ENCODE measurements at regions not wholly inside any gene's neighbourhood (a gene's known extent, or its start where the extent isn't known, plus 50 kb on each side); places are given as distances from the start of the nearest gene placed in this dataset.

GRCh38 chr1:216927633-216928032, 204.4 kb upstream of the ESRRG start:
- no peak for TF ChIP-seq CTCF (IDR thresholded peaks at IDR 0.05)
- no peak for TF ChIP-seq POLR2AphosphoS5 (IDR thresholded peaks at IDR 0.05)
- TF ChIP-seq POLR2A (IDR thresholded peaks at IDR 0.05) = no peak
- no peaks in the 10 kb centered on the region for H3K9me3 ChIP-seq

DNA sequence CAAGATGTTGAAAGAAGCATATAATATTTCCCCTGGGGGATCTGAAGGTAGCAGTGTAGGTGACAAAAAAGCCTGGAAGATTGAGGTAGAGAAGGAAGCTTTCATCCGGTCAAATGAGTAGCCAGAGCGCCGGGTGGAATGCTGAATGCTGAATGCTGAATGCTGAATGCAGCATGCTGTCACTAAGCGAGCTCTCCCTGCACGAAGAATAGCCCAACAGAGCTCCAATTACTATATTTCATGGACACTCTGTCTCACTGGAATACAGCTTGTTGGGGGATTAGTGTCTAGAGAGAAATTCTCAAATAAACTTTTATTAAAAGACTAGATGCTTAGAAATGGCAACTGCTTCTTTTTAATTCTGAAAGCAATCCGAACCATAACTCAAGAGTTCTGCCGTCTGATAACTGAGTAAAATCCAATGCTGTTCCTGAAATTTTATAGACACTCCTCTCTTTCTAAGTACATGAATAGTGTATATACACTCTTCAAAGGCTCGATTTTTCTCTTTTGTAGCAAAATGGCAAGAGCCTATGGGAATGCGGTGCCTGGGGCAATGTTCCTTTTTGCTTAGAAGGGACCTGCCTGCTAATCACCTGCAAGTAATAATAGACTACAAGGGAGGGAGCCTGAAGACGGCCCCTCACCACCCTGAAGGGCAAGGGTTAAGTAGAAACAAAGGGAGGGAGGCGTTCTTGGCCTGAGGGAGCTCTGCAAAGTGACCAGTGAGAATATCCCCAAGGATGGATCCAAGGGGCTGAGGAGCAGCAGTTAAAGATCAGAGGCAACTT, 203.7 kb upstream of the ESRRG start:
- TF ChIP-seq CTCF (IDR thresholded peaks at IDR 0.05) = no peak
- no peak for TF ChIP-seq POLR2A (IDR thresholded peaks at IDR 0.05)
- TF ChIP-seq POLR2AphosphoS5 (IDR thresholded peaks at IDR 0.05) = no peak
- intact Hi-C loops (cut with DNase I) = no loop called here
- Histone ChIP-seq H3K4me3 (no peak overlapping the region), H3K27ac (no peak overlapping the region), H3K9me3 (no peaks in the 10 kb centered on the region), H3K27me3 (replicated peaks; ENCODE audit: insufficient read depth) (no peaks in the 10 kb centered on the region), H3K36me3 (no peaks in the 10 kb centered on the region), H3K4me1 (replicated peaks) (no peaks in the 10 kb centered on the region)
- DNase-seq (ENCODE audit: low spot score) = no peak
- 56% methylated on average over 11 of the region's 11 CpGs for WGBS

More at GRCh38 chr1:216927633-216928032, 204.4 kb upstream of the ESRRG start:
- Histone ChIP-seq H3K4me3 (no peak overlapping the region), H3K36me3 (no peaks in the 10 kb centered on the region), H3K4me1 (replicated peaks) (no peaks in the 10 kb centered on the region), H3K27ac (no peak overlapping the region), H3K27me3 (replicated peaks; ENCODE audit: insufficient read depth) (no peaks in the 10 kb centered on the region)
- DNase-seq (ENCODE audit: low spot score) = no peak
- 98% methylated on average over 6 of the region's 6 CpGs for WGBS
- intact Hi-C loops (cut with DNase I) = no loop called here

DNA sequence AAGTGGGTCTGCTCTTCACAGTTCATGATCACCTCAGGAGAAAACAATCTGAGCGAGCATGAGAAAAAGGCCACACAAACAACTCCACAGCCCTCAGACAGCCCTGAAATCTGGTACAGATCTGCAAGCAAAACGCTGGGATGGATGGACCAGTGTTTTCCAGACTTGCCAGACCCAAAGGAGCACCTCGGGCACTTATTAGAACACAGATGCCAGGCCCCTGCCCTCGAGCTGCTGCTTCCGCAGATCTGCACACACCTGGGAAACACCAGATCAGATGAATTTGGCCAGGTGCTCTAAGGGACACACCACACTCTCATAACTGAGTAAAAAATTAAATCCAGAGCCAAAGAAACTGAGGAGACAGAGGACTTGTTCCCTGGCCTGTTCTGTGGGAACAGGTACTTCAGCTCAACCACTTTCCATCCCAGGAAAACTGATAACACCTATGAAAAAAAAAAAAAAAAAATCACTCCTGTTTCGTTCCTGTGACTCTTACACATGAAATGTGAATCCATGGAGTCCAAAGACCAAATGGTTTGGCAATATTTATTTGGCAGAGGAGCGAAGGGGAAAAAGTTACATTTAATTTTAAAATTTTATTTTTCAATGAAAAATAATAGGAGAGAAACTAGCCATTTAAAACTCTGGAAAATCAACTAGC, 202.9 kb upstream of the ESRRG start:
- Histone ChIP-seq H3K36me3 (no peaks in the 10 kb centered on the region), H3K27me3 (replicated peaks; ENCODE audit: insufficient read depth) (no peaks in the 10 kb centered on the region), H3K4me1 (replicated peaks) (no peaks in the 10 kb centered on the region), H3K27ac (no peak overlapping the region), H3K4me3 (no peak overlapping the region), H3K9me3 (no peaks in the 10 kb centered on the region)
- DNase-seq (ENCODE audit: low spot score) = no peak
- intact Hi-C loops (cut with DNase I) = no loop called here
- TF ChIP-seq POLR2A (IDR thresholded peaks at IDR 0.05) = no peak
- no peak for TF ChIP-seq CTCF (IDR thresholded peaks at IDR 0.05)
- TF ChIP-seq POLR2AphosphoS5 (IDR thresholded peaks at IDR 0.05) = no peak
- WGBS = 78% methylated on average over 7 of the region's 7 CpGs

DNA sequence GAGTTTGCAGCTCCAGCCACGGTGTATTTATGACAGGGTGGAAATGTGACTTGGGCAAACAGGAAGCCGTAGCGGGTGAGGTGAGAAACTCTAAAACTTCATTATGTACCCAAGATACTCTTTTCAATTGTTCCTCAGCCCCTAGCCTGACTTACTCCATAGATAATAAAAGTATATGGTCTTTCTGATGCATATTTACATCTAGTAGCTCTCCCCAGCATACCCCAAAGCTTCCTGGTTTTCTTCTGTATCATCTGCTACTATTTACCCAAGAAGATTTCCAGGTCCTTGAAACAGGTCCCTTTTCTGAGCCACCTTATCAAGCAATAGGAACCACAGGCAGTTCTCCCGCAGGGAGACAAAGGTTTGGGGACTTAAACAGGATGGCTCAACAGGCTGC, 201.5 kb upstream of the ESRRG start:
- Histone ChIP-seq H3K4me1 (replicated peaks) (no peaks in the 10 kb centered on the region), H3K9me3 (no peaks in the 10 kb centered on the region), H3K27me3 (replicated peaks; ENCODE audit: insufficient read depth) (no peaks in the 10 kb centered on the region), H3K36me3 (no peaks in the 10 kb centered on the region), H3K4me3 (no peak overlapping the region), H3K27ac (no peak overlapping the region)
- intact Hi-C loops (cut with DNase I) = no loop called here
- TF ChIP-seq POLR2A (IDR thresholded peaks at IDR 0.05) = no peak
- no peak for TF ChIP-seq POLR2AphosphoS5 (IDR thresholded peaks at IDR 0.05)
- no peak for DNase-seq (ENCODE audit: low spot score)
- 66% methylated on average over 4 of the region's 4 CpGs for WGBS

DNA sequence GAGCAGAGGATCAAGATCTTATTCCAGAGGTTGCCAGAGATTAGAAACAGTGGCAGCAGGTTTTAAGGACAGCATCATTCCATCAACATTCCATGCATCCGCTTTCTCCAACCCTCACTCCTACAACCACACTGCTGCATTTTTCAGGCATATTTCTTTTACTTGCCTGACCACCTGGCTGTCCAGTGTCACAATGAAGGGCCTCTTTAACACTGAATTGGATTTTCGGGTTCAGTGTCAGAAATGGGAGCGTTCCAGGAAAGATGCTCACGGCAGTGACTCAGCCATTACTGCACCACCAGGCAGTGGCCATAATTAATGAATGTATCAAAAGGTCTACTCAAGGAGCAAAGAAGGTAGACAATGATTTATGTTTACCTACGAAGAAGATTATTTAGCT, 200.4 kb upstream of the ESRRG start:
- no peaks in the 10 kb centered on the region for H3K27me3 ChIP-seq (replicated peaks; ENCODE audit: insufficient read depth)
- no peak overlapping the region for H3K4me3 ChIP-seq
- H3K36me3 ChIP-seq = no peaks in the 10 kb centered on the region
- H3K27ac ChIP-seq = no peak overlapping the region
- H3K4me1 ChIP-seq (replicated peaks) = no peaks in the 10 kb centered on the region
- intact Hi-C loops (cut with DNase I) = no loop called here
- DNase-seq (ENCODE audit: low spot score) = no peak
- H3K9me3 ChIP-seq = no peaks in the 10 kb centered on the region
- 93% methylated on average over 5 of the region's 5 CpGs for WGBS
- TF ChIP-seq POLR2AphosphoS5 (IDR thresholded peaks at IDR 0.05) (no peak), CTCF (IDR thresholded peaks at IDR 0.05) (no peak), POLR2A (IDR thresholded peaks at IDR 0.05) (no peak)

Data from prostate gland (tissue), 2 donors.